HPDE6-E6E7 (cell line): ENCODE measurements at regions not wholly inside any gene's neighbourhood (a gene's known extent, or its start where the extent isn't known, plus 50 kb on each side); places are given as distances from the start of the nearest gene placed in this dataset.

Source experiments
- DNase-seq: peaks from one replicate; pipeline ENCODE4 v3.0.0; 2011; ENCODE audit warnings: missing footprints; ENCODE audit errors: extremely low spot score

DNA sequence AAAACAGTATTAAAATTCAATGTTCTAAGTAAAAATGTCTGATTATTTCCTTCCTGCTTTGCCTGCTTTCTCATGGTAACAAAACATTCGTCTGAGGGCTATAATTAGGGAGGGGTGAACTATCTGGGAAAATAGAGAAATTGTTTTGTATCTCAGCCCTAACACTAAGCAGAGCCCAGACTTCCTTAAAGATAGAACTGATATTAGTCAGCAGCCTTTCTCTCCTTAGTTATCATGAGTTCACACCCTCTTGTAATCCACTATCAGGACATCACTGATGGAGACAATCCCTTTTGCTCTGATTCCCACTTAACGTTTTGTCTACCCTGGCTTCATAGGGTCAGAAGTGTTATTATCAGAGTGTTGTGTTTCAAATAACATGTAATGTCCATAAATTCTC is 701.1 kb upstream of the ZEB2 start:
- no peak for DNase-seq

DNA sequence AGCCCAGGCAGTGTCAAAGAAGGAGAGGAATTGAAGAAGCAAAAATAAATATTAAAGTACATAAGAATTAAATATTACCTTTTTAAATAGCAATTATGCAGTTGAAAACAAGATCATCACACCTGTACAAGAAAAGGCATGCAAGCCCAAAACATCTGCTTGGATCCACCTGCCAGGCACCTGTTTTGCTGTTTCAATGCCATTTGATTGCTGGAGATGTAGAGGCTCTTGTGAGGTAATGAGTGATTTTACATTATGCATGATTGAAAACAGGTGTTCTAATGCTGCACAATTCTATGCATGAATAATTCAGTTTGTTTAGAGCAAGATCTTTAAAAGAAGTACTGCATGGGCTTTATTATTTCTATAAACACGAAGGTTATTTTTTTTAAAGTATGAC is 700.6 kb upstream of the ZEB2 start:
- no peak for DNase-seq

DNA sequence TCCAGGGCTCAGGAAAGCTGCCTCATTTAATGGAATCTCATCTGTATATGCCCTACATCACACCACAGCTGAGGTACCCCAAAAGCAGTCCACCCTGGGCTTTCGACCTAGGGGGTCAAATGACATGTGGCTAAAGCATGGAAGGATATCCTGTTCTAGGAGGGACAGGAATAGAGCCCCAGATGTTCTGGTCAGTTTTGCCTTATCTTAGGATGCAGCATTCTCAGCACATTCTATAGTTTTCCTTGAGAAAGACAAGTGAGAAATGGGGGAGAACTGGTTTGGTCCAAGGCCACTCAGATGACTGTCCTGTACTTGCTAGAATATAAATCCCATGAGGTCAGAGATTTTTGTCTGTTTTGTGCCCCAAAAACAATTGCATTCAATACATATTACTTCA is 688.0 kb upstream of the ZEB2 start:
- no peak for DNase-seq

DNA sequence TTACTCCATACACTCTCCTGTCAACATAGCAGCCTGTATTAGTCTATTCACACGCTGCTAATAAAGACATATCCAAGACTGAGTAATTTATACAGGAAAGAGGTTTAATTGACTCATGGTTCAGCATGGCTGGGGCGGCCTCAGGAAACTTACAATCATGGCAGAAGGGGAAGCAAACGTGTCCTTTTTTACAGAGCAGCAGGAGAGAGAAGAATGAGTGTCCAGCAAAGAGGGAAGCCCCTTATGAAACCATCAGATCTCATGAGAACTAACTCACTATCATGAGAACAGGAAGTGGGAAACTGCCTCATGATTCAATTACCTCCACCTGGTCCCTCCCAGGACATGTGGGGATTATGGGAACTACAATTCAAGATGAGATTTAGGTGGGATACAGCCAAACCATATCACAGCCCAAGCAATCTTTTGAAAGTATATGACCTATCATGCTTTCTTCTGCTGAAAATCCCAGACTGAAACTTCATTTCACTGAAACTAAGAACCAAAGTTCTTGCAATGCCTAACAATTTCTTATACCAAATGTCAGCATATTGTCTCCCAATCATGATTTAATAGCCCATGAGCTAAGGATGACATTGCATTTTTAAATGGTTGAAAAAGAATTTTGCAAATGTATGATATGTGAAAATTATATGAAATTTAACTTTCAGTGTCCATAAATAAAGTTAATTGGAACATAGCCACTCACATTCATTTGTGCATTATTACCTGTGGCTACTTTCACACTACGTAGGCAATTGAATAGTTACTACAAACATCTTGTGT is 686.8 kb upstream of the ZEB2 start:
- no peak for DNase-seq

DNA sequence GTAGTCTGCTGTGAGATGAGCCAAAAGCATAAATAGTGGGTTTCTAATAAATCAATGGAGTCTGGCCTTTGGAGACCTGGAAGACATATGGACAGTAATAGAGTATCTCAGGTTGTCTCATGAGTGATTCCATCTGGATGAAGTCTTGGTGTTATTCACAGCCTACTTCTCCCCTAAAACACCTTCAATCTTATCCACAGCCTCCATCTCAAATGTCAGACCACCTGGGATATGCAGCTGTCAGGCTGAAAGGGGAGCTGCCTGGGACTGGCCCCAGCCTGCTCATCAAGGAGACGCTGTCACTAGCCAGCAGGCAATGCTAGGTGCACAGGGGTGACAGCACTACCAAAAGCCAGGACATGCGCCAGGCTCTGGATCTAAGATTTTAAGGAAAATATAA is 684.0 kb upstream of the ZEB2 start:
- DNase-seq: no peak

DNA sequence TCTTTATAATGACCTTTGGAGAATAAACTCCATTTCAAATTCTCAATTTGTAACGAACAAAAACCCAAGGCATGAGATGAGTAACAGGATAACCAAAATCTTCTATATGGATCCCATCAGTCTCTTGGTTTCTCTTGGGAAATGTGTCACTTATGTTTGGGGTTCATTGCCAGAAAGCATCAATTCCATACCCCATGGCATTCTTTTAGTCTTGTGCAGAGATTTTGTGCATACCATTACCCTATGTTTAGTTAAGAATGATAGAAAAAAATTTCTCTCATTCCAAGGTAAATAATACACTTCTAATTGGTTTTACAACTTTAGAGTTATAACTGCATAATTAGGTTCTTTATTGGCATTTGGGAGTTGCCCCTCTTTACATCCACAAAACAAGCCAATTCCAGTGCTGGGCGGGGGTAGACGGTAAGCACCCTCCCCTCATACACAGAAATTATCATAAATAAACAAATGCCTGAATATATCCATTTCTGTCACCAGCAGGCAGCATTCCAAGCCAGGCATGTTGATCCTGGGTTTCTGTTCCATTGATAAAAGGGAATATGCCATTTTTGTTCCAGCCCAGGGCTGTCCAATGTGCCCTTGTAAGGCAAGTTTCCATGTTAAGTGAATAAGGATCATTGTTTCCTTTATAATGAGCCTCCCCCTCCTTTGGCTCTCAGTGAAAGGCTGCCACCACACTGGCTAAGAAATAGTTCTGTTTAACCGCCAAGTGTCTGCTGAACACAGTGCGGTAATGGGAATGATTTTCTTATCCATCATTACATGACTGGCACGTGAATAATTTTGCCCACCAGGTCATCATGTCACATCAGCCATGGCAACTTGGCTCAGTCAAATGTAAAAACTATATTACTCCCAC is 680.1 kb upstream of the ZEB2 start:
- no peak for DNase-seq

DNA sequence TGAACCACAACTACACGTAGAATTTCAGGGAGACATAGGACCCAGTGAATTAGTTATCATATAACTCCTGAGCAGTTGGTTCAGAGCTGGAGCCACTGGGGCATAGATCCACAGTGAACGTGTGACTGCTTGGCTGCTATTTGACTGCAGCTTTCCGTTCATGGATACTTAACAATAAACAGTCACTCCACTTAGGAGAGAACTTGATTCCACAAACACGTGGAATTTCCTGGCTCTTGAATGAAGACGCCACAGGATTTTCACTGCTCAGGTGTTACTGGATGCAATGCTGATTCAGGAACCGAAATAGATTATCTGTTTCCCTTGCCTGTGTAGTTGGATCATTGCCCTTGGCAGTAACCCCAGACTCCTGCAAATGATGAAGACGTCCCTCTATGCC is 679.1 kb upstream of the ZEB2 start:
- no peak for DNase-seq

DNA sequence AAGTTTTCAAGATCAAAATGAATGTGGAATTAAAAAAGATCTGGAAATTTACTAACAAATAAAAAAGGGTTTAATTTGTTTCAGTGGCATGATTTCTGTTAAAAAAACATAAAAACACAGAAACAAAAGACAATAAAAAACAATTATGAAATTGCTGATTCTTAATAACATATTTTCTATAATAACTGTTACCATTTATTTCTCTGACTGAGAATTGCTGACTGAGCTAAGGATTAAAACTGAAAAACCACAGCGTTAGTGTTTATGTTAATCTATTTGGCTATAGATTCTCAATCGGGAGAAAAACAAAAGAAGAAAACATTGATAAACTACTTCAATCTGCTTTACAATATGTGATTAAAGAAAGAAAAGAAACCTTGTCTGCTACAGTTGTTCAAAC is 678.6 kb upstream of the ZEB2 start:
- DNase-seq: no peak

DNA sequence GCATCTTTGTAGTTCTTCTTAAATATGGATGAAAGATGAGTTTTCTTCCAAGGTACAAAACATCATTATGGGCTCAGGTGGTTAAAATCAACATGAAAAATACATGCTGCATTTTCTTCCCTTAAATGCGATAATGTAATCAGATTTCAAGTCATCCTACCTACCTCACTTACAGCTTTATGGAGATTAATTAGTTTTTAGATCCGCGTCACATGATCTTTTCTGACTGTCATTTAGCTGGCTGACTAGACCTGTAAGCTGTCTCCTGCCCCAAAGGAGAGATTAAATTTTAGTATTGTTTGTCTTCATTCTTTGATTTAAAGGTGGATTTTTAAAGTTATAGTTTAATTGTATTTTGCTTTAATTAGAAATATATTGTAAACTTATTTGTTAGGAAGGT is 678.0 kb upstream of the ZEB2 start:
- no peak for DNase-seq

DNA sequence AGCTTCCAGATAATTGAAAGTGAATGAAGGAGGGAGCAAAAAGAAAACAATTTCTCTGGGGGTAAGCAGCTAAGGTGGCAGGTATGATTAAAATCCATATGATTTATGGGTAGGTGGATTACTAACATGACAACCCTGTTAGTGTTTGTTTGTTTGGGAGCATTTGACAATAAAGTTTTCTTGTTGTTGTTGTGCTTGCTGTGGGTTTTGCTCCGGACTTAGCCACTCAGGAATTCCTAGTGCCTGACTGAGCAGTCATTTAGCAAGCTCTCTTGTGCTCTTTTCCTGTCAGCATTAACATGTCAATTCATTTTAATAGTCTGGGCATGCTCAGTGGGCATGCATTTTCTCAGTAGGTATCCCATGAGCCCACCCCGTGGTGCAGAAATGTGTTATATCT is 674.8 kb upstream of the ZEB2 start:
- DNase-seq: no peak

DNA sequence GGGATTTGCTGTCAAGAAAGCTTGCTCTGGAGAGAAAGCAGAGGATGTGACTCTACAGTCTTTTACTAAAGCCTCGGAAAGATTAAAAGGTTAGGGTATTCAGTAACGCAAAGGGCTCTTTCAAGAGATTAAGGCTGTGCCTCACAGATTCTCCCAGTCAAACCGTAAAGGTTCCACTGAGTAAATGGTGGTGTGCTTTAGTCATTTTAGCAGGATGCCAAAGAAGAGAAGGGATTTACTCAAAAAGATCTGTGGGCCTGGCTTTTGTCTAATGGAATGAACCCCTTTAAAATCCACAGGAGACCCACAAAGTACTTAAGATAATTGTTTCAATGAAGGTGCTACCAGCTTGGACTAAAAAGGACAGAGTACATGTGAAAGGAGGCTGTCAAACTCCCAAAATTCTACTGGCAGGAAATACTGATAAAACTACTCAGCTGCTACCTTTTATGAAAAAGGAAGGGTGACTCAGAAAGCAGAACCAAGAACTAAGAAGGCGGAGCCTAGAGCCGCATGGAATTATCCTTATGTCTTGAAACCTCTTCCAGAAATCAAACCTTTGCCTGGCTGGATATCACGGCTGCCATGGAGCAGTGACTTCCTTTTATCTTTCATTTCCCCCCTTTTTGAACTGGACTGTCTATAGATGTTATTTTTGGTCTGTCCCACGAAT is 670.2 kb upstream of the ZEB2 start:
- DNase-seq: no peak

DNA sequence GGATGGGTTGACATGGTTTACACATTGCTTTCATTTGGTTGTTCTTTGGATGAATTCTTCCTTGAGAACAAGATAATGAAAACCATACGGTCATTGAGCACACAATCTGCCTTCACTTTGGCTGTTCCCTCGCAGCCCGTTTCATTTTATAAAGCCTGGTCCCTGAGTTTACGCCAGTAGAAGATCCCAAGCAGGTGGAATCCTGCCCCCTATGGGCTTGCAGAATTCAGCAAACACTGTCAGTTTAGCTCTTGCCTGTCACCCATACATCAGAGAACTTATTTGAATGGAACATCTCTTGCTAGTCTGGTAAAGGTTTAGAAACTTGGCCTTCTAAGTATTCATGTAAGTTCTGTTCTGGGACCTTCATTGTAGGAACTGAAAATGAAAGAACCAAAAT is 666.4 kb upstream of the ZEB2 start:
- DNase-seq: no peak

DNA sequence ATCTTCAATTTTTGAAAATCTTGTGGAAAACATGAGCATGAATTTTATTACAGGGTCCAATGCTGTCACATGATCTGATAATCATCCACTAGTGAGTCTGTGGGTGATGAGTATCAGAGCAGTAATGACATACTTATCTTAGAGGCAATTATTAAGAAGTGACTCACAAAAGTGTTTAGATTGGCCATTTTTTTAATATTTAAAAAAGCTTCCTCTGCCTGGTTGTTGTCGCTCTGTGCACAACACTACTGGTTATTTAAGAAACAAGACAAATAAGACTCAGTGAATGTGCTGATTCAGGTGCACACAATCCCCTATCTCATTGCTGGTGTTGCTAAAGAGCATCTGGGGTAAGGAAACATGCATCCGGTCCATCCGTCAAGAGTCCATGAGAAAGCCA is 665.8 kb upstream of the ZEB2 start:
- DNase-seq: no peak

DNA sequence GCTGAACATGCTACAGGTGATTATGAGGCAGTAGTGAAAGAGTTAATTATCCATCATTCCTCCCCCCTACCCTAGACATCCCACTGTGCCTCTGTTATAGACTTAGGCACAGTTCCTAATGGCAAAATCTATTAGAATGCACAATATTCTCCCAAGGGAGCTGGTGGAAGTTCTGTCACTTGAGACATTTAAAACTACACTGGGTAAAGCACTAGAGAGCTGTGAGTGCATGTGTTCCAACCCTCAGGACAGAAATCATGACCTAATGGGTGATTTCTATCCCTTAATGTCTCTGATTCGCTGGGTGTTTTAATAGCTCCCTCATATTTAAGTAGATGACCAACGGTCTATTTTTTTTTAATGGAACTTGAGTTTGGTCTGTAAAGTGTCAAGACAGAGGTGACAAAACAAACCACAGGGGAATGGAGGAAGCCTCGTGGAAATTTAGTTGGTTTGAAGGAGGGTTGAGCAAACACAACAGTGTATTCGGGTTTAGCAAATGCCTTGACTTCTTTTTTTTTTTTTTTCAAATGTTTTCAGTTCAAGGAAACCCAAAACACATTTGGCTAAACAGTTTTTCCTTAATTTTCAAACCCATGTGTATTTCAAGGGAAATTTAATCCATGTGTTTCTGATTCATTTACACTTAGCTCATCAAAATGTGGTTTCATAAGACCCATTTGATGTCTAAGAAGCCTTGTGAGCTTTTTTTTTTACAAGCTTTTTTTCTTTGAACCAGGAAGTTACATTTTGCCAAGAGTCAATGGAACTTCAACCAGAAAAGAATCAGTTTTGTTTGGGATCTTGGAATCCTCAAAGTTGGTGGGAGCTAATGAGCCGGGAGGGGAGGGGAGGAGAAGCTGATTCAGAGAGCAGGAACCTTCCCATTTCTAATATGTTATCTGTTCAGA is 665.1 kb upstream of the ZEB2 start:
- no peak for DNase-seq

DNA sequence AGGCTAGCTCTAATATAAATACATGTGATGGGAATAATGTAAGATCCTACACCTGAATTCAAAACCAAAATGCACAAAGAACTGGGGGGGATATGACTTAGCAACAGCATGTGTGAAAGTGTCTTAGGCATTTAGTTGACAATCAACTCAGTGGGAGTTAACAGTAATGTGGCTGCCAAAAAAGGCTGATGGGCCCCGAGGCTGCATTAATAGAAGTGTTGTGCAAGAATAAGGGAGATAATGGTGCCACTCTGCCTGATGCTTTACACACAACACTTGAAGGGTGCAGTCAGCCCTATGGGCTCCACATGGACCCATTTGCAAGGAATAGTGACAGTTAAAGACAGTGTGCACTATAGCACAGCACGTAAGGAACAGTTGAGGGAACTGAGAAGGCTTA is 649.4 kb upstream of the ZEB2 start:
- no peak for DNase-seq

DNA sequence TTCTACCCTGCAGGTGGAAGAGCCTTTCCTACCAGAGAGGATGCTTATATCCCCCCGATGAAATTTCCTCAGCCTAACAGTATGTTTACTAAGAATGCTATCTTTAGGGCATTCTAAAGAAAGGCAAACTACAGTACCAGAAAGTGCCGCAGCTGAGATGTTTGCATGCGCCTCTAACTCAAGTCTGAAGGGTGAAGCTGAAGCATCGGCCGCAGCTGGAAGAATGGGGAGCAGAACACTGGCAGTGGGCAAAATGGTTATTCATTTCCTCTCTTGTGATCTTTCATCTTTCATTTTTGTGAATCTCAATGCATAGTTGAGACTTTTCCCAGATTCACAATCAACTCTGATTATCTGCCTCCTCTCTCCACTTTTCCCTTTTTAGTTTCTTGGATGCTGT is 648.2 kb upstream of the ZEB2 start:
- DNase-seq: no peak

DNA sequence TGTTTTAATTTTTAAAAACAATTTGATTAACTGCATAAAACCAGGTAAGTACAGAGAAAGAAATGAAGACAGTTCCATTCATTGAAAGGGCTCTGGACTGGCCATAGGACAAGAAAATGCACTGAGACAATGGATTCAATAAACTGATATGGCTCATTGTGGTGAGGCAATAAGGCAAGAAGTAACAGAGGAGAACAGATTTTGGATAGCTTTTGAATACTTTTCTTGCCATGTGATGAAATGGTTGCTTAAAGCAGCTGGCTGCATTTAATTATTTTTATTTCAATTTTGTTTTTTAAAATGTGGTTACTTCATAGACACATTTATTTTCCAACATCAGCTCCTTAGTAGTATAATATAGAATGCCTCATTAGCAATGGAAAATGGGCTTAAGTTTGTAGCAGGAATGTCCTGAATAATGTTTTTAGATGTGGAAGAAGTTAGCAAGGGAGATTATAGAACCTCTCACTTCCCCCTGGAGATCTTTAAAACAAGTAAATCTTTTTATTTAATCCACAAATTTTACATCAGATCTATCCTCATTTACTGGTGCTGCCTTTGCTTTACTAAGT is 646.9 kb upstream of the ZEB2 start:
- DNase-seq: no peak

DNA sequence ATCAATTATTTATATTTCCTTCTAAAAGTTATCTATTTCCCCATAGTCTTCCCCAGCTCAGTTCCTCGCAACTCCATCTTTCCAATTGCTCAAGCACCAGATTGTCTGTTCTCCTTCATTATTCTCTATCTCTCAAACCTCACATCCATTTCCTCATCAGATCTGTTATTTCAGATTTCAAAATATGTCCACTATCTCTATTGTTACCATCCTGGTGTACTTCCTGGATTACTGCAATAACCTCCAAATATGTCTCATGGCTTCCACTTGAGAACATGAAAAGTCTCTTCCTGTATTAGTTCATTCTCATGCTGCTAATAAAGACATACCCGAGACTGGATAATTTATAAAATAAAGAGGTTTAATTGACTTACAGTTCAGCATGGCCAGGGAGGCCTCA is 641.7 kb upstream of the ZEB2 start:
- no peak for DNase-seq

DNA sequence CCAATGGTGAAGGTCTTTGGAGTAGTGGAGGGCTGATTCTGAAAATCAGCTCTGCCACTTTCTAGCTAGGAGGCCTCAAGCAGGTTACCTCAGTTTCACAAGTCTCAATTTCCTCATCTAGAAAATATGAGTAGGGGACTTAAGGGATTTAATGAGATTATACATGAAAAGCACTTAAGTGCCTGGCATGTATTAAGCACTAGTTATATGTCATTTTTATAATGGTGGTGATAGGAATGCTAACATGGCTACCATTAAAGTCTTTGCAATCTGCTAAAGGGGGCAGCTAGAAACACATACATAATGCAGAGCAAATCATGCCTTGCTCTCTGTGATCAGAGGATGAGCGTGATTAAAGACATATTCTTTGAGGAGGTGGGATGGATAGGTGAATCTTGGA is 640.9 kb upstream of the ZEB2 start:
- no peak for DNase-seq

DNA sequence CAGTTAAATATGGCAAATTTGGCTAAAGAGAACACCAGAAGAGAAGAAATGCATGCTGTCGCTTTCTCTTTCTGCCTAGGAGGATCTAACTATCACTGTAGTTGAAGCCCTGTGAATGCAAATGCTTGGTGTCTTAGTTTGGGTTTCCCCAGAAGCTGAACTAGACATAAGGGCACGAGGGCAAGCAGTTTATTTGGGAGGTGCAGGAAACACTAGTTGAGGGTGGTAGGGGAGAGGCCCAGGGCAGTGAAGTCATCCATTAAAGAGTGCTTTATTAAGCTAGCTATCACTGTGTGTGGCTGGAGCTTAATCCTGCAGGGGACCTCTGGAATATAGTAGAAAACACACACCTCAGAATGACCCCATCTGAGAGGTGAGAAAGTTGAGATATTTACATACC is 639.8 kb upstream of the ZEB2 start:
- DNase-seq: no peak
